Body of pancreas (tissue), 4 donors: ENCODE measurements at regions not wholly inside any gene's neighbourhood (a gene's known extent, or its start where the extent isn't known, plus 50 kb on each side); places are given as distances from the start of the nearest gene placed in this dataset.

Experiments
- ATAC-seq: fragments of 150-250 bp; one replicate; pipeline ENCODE4 v1.9.1; 2016
- DNase-seq, 4 donors: peaks; one replicate each; pipeline ENCODE4 v3.0.0-alpha.2; 2019
- H3K27ac ChIP-seq, 4 donors: fragments of 200-600 bp; sonication (generic); 1 replicate in 3 of 4; 2 replicates in 1 of 4; pipeline versions ENCODE4 v1.5.1 to v1.6.1; 2016 to 2019; ENCODE audit warnings: mild to moderate bottlenecking in 1 of 4, mixed read lengths in 1 of 4, moderate library complexity in 1 of 4
- H3K27me3 ChIP-seq, 2 donors: fragments of 200-600 bp; sonication (generic); one replicate each; pipeline ENCODE4 v1.6.0; 2016; ENCODE audit warnings: mild to moderate bottlenecking in 1 of 2
- H3K36me3 ChIP-seq, 2 donors: fragments of 200-600 bp; sonication (generic); replicated peaks in 1 of 2; 2 replicates each; pipeline ENCODE4 v1.5.1; 2016; ENCODE audit warnings: low read depth in 2 of 2; ENCODE audit not compliant: insufficient read depth in 1 of 2
- H3K4me1 ChIP-seq: fragments of 200-600 bp; sonication (generic); one replicate; pipeline ENCODE4 v1.6.0; 2016
- H3K4me3 ChIP-seq, 2 donors: fragments of 200-600 bp; sonication (generic); 1 replicate in 1 of 2; 2 replicates in 1 of 2; pipeline ENCODE4 v1.5.1; 2016 to 2019
- H3K9me3 ChIP-seq, 3 donors: fragments of 200-600 bp; sonication (generic); 1 replicate in 2 of 3; 2 replicates in 1 of 3; pipeline ENCODE4 v1.5.1; 2016
- POLR2A ChIP-seq, 3 donors: fragments of 450-650 bp; IDR thresholded peaks; one replicate each; pipeline ENCODE4 v1.6.1; 2016; ENCODE audit warnings: antibody characterized with exemption in 3 of 3, mild to moderate bottlenecking in 2 of 3
- WGBS, 2 donors: methylation state at CpG; one replicate each; pipeline ENCODE4 v1.1.5; 2017; 5-methylcytosine and 5-hydroxymethylcytosine counted together
- intact Hi-C: fragments of 100-400 bp; cut with DNase I; formaldehyde crosslinking; loops from one replicate; pipeline ENCODE4 v1.15.1; 2023
- TF ChIP-seq, protein P1 (sequence below), 7 experiments: fragments of 450-650 bp in 4 of 7; fragments of 200-600 bp in 3 of 7; sonication (generic) in 3 of 7; IDR thresholded peaks; one replicate each; pipeline ENCODE4 v1.5.1; 2016 to 2019; ENCODE audit warnings: antibody characterized with exemption in 7 of 7

GRCh38 chr4:58957711-58958110, 1847.5 kb upstream of the IGFBP7 start:
- Histone ChIP-seq H3K36me3 (no peaks in the 10 kb centered on the region), H3K27me3 (no peaks in the 10 kb centered on the region), H3K4me1 (no peaks in the 10 kb centered on the region), H3K27ac (no peak overlapping the region), H3K4me3 (no peak overlapping the region), H3K9me3 (no peaks in the 10 kb centered on the region)
- no peak for ATAC-seq
- 78 to 81% methylated on average over 4 of the region's 4 CpGs for WGBS, 2 donors
- intact Hi-C loops: no loop called here
- no peak for DNase-seq
- TF ChIP-seq POLR2A (IDR thresholded peaks at IDR 0.05): no peak
- TF ChIP-seq, protein P1, sequence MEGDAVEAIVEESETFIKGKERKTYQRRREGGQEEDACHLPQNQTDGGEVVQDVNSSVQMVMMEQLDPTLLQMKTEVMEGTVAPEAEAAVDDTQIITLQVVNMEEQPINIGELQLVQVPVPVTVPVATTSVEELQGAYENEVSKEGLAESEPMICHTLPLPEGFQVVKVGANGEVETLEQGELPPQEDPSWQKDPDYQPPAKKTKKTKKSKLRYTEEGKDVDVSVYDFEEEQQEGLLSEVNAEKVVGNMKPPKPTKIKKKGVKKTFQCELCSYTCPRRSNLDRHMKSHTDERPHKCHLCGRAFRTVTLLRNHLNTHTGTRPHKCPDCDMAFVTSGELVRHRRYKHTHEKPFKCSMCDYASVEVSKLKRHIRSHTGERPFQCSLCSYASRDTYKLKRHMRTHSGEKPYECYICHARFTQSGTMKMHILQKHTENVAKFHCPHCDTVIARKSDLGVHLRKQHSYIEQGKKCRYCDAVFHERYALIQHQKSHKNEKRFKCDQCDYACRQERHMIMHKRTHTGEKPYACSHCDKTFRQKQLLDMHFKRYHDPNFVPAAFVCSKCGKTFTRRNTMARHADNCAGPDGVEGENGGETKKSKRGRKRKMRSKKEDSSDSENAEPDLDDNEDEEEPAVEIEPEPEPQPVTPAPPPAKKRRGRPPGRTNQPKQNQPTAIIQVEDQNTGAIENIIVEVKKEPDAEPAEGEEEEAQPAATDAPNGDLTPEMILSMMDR (IDR thresholded peaks at IDR 0.05): no peak

DNA sequence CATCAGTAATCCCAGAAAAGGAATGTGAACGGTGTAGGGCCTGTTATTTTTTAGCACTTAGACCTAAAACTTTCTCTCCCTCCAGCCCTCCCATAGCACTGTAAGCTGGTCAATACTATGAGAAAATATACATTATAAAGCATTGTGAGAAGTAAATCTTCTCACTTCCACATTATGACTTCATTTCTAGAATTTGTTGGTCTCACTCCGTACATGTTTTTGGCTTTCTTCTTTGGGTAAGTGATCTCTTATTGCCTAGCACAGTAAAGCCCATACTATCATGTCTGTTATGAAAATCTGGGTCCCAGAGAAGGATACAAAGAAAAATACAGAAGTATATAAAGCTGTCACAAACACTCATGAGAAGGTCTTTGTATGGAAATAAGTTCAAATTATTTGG, 1851.1 kb upstream of the IGFBP7 start:
- TF ChIP-seq POLR2A (IDR thresholded peaks at IDR 0.05): no peak
- TF ChIP-seq, protein P1 (IDR thresholded peaks at IDR 0.05): no peak
- WGBS, 2 donors: 73 to 76% methylated on average over 2 of the region's 2 CpGs
- intact Hi-C loops: no loop called here

DNA sequence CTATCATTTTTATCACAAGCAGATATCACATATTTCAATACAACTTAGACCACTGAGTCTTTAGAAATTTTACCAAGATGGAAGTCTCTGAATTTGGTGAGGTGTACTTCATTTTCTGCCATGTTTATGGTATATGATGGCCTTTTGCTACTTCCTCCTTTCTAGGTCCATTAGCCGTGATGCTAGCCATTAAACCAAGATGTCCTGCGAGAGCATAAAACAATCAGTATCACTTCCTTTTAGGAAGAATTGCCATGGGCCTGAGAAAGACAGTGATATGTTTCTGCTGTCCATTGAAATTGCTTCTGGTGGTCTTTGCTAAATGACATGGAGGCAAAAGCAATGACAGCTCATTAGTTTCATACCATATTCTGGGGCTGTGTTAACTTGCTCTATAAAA, 1851.7 kb upstream of the IGFBP7 start:
- 63 to 93% methylated on average over 2 of the region's 2 CpGs for WGBS, 2 donors
- Histone ChIP-seq H3K4me3 (no peak overlapping the region), H3K27me3 (no peaks in the 10 kb centered on the region), H3K27ac (no peak overlapping the region), H3K4me1 (no peaks in the 10 kb centered on the region), H3K36me3 (no peaks in the 10 kb centered on the region), H3K9me3 (no peaks in the 10 kb centered on the region)
- DNase-seq: no peak
- intact Hi-C loops: no loop called here
- no peak for ATAC-seq
- no peak for TF ChIP-seq POLR2A (IDR thresholded peaks at IDR 0.05)
- TF ChIP-seq, protein P1 (IDR thresholded peaks at IDR 0.05): no peak

More for the DNA sequence above, 1851.1 kb upstream of the IGFBP7 start:
- ATAC-seq: no peak
- Histone ChIP-seq H3K9me3 (no peaks in the 10 kb centered on the region), H3K27me3 (no peaks in the 10 kb centered on the region), H3K4me1 (no peaks in the 10 kb centered on the region), H3K36me3 (no peaks in the 10 kb centered on the region), H3K4me3 (no peak overlapping the region), H3K27ac (no peak overlapping the region)
- DNase-seq: no peak

GRCh38 chr4:58962424-58962823, 1852.2 kb upstream of the IGFBP7 start:
- Histone ChIP-seq H3K36me3 (no peaks in the 10 kb centered on the region), H3K9me3 (no peaks in the 10 kb centered on the region), H3K27ac (no peak overlapping the region), H3K4me1 (no peaks in the 10 kb centered on the region), H3K27me3 (no peaks in the 10 kb centered on the region), H3K4me3 (no peak overlapping the region)
- no peak for TF ChIP-seq POLR2A (IDR thresholded peaks at IDR 0.05)
- TF ChIP-seq, protein P1 (IDR thresholded peaks at IDR 0.05): no peak
- ATAC-seq (no peak), DNase-seq (no peak)
- intact Hi-C loops: no loop called here

DNA sequence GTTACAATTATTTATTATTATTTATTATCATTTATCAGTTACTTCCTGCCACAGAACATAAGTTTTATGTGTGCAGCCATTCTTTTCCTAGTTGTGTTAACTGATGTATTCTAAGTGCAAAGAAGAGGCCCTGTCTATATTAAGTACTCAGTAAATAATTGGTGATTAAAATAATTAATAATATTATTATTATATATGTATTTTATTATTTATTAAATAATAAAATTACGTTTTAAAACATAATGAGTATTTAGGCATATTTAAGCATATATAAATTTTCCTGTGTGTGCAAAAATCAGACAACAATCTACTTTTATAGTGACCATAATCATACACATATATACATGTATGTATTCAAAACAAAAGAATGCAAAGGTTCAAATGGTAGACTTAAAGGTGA, 1871.6 kb upstream of the IGFBP7 start:
- 23 to 27% methylated on average over 1 of the region's 1 CpG for WGBS, 2 donors
- intact Hi-C loops: no loop called here

More for the DNA sequence above, 1871.6 kb upstream of the IGFBP7 start:
- Histone ChIP-seq H3K27ac (no peak overlapping the region), H3K4me1 (no peaks in the 10 kb centered on the region), H3K36me3 (no peaks in the 10 kb centered on the region), H3K9me3 (no peaks in the 10 kb centered on the region), H3K4me3 (no peak overlapping the region), H3K27me3 (no peaks in the 10 kb centered on the region)
- TF ChIP-seq, protein P1 (IDR thresholded peaks at IDR 0.05): no peak
- TF ChIP-seq POLR2A (IDR thresholded peaks at IDR 0.05): no peak
- DNase-seq (no peak), ATAC-seq (no peak)
